K562 (cell line): ENCODE measurements at regions not wholly inside any gene's neighbourhood (a gene's known extent, or its start where the extent isn't known, plus 50 kb on each side); places are given as distances from the start of the nearest gene placed in this dataset.

Source experiments
- ATAC-seq: fragments of 200-7000 bp; cut with Tn5 transposase; 3 replicates; pipeline ENCODE4 v1.9.1; 2020; ENCODE audit warnings: moderate library complexity
- BruUV-seq: library from RNA; stranded (reverse); fragments of 400-500 nt; replicated peaks from 2 replicates; lab custom pipeline; 2021; lab: Mats Ljungman, UMichigan
- CTCF ChIA-PET: fragments of 300-600 bp; formaldehyde crosslinking; extraction: SDS; loops from one replicate; lab custom pipeline; 2021; ENCODE audit warnings: low intra/inter-chr PET ratio; lab: Yijun Ruan, JAX
- POLR2A ChIA-PET: fragments of 300-600, 350-650 bp; sonication (Branson Sonifier 250); formaldehyde crosslinking; extraction: SDS; loops from one replicate; lab custom pipeline; 2021; ENCODE audit warnings: antibody characterized with exemption, inconsistent platforms; lab: Yijun Ruan, JAX
- DNase-seq, 4 experiments: peaks; one replicate each; pipeline versions ENCODE4 v3.0.0 to v3.0.0-alpha.2; 2011 to 2018; ENCODE audit warnings: low spot score in 3 of 4, mixed read lengths in 3 of 4; ENCODE audit errors: extremely low read depth in 1 of 4
- FAIRE-seq: peaks from 2 replicates; lab custom pipeline; 2011; peaks lifted over from hg19 to GRCh38; lab: Jason Lieb, UNC
- H2AFZ ChIP-seq: 2 replicates; pipeline ENCODE4 v1.6.0; 2011; ENCODE audit warnings: low read depth, low read length, control low read depth, inconsistent platforms
- H3K27ac ChIP-seq: fragments of 200-600 bp; 3 replicates; pipeline ENCODE4 v1.8.0; 2011; ENCODE audit warnings: low read depth, mild to moderate bottlenecking, control low read depth, inconsistent platforms, low read length, moderate library complexity, mixed read lengths; ENCODE audit errors: extremely low read depth
- H3K27me3 ChIP-seq, 2 experiments: fragments of 300-600 bp in 1 of 2; 2 replicates in 1 of 2; 3 replicates in 1 of 2; pipeline versions ENCODE4 v1.6.0 to v1.8.0; 2011; ENCODE audit warnings: inconsistent platforms in 2 of 2, low read length in 2 of 2, mild to moderate bottlenecking in 1 of 2, mixed read lengths in 1 of 2, moderate library complexity in 1 of 2; ENCODE audit not compliant: control insufficient read depth in 2 of 2, insufficient read depth in 2 of 2
- H3K36me3 ChIP-seq: fragments of 300-600 bp; 3 replicates; pipeline ENCODE4 v1.8.0; 2011; ENCODE audit warnings: mild to moderate bottlenecking, low read length, inconsistent platforms; ENCODE audit not compliant: control insufficient read depth, insufficient read depth
- H3K4me1 ChIP-seq, 2 experiments: fragments of 200-600 bp in 1 of 2; replicated peaks in 1 of 2; 2 replicates in 1 of 2; 3 replicates in 1 of 2; pipeline versions ENCODE4 v1.5.1 to v1.8.0; 2011; ENCODE audit warnings: inconsistent platforms in 2 of 2, low read length in 2 of 2, mild to moderate bottlenecking in 1 of 2, mixed read lengths in 1 of 2, moderate library complexity in 1 of 2; ENCODE audit not compliant: control insufficient read depth in 2 of 2, insufficient read depth in 2 of 2
- H3K4me2 ChIP-seq: 2 replicates; pipeline ENCODE4 v1.6.1; 2011; ENCODE audit warnings: low read length, control low read depth, inconsistent platforms, mixed read lengths; ENCODE audit not compliant: insufficient read depth
- H3K4me3 ChIP-seq: fragments of 200-600 bp; sonication (generic), shearing (Covaris generic); 2 replicates; pipeline ENCODE4 v1.5.1; 2016; ENCODE audit warnings: control low read depth, inconsistent platforms
- H3K79me2 ChIP-seq: fragments of 200-600 bp; 3 replicates; pipeline ENCODE4 v1.8.0; 2011; ENCODE audit warnings: low read length, inconsistent platforms; ENCODE audit not compliant: control insufficient read depth, insufficient read depth
- H3K9ac ChIP-seq, 2 experiments: 2 replicates each; pipeline versions ENCODE4 v1.6.0 to v1.6.1; 2011; ENCODE audit warnings: low read depth in 2 of 2, low read length in 2 of 2, control low read depth in 1 of 2, inconsistent platforms in 1 of 2, mild to moderate bottlenecking in 1 of 2, mixed read lengths in 1 of 2; ENCODE audit not compliant: insufficient read depth in 1 of 2
- H3K9me1 ChIP-seq: one replicate; pipeline ENCODE4 v1.6.0; 2011; ENCODE audit warnings: inconsistent platforms, mild to moderate bottlenecking, low read length, moderate library complexity; ENCODE audit not compliant: control insufficient read depth, insufficient read depth
- H3K9me3 ChIP-seq: replicated peaks from 2 replicates; pipeline ENCODE4 v1.5.1; 2011; ENCODE audit warnings: low read depth, low read length, inconsistent platforms; ENCODE audit not compliant: control insufficient read depth, insufficient read depth
- H4K20me1 ChIP-seq: replicated peaks from 2 replicates; pipeline ENCODE4 v1.6.1; 2011; ENCODE audit warnings: low read length, inconsistent platforms, mixed read lengths; ENCODE audit not compliant: control insufficient read depth, insufficient read depth
- COPS2 ChIP-seq: fragments of 450-650 bp; conservative IDR thresholded peaks from 2 replicates; pipeline ENCODE4 v1.6.1; 2016; ENCODE audit warnings: mild to moderate bottlenecking, moderate library complexity
- DNMT1 ChIP-seq: fragments of 450-650 bp; IDR thresholded peaks from 2 replicates; pipeline ENCODE4 v1.6.1; 2016; ENCODE audit warnings: antibody characterized with exemption, mild to moderate bottlenecking
- FUS ChIP-seq: fragments of 200-400 bp; formaldehyde crosslinking; optimal IDR thresholded peaks from 2 replicates; pipeline ENCODE3; 2017; ENCODE audit warnings: low read depth, low read length
- HDAC2 ChIP-seq: fragments of 450-650 bp; IDR thresholded peaks from 2 replicates; pipeline ENCODE4 v1.6.1; 2016; ENCODE audit warnings: mild to moderate bottlenecking
- LCOR ChIP-seq: sonication (generic); formaldehyde crosslinking; IDR thresholded peaks from 2 replicates; pipeline ENCODE4 v1.8.0; 2022; ENCODE audit warnings: mild to moderate bottlenecking, missing genetic modification reagents
- NFE2L1 ChIP-seq: fragments of 450-650 bp; IDR thresholded peaks from 2 replicates; pipeline ENCODE4 v1.6.1; 2016; ENCODE audit warnings: missing genetic modification characterization, low read depth, mild to moderate bottlenecking, missing compliant biosample characterization, moderate library complexity, borderline replicate concordance
- NFIC ChIP-seq: fragments of 450-650 bp; IDR thresholded peaks from 2 replicates; pipeline ENCODE4 v1.6.1; 2017; ENCODE audit warnings: mild to moderate bottlenecking, inconsistent platforms
- PCBP1 ChIP-seq: fragments of 200-400 bp; formaldehyde crosslinking; IDR thresholded peaks from 2 replicates; pipeline ENCODE4 v1.6.1; 2018; ENCODE audit warnings: mild to moderate bottlenecking, low read depth, low read length; ENCODE audit not compliant: poor library complexity, severe bottlenecking
- PHB ChIP-seq: fragments of 250-450 bp; sonication (Bioruptor Pico); IDR thresholded peaks from 2 replicates; pipeline ENCODE4 v1.5.0; 2021
- PPARD ChIP-seq: fragments of 250-450 bp; sonication (Bioruptor Pico); IDR thresholded peaks from 2 replicates; pipeline ENCODE4 v1.8.0; 2022; ENCODE audit warnings: inconsistent platforms, mild to moderate bottlenecking, moderate library complexity
- PRMT5 ChIP-seq: sonication (generic); formaldehyde crosslinking; IDR thresholded peaks from 2 replicates; pipeline ENCODE4 v1.5.0; 2020; ENCODE audit warnings: missing genetic modification reagents
- TAF1 ChIP-seq: IDR thresholded peaks from 2 replicates; pipeline ENCODE4 v1.6.1; 2011; ENCODE audit warnings: mild to moderate bottlenecking, low read length, moderate library complexity; ENCODE audit not compliant: insufficient read depth, control insufficient read depth, severe bottlenecking; ENCODE audit errors: extremely low read depth
- TAF9B ChIP-seq: fragments of 450-650 bp; IDR thresholded peaks from 2 replicates; pipeline ENCODE4 v1.6.1; 2018; ENCODE audit warnings: mild to moderate bottlenecking; ENCODE audit not compliant: partially characterized antibody
- TARDBP ChIP-seq: fragments of 450-650 bp; IDR thresholded peaks from 2 replicates; pipeline ENCODE4 v1.6.1; 2016
- ZNF41 ChIP-seq: fragments of 250-450 bp; sonication (Bioruptor Pico); conservative IDR thresholded peaks from 2 replicates; pipeline ENCODE4 v1.4.0; 2020; ENCODE audit warnings: mild to moderate bottlenecking
- ZNF436 ChIP-seq: fragments of 250-450, 450-650 bp; sonication (Bioruptor Pico); formaldehyde crosslinking; IDR thresholded peaks from 2 replicates; pipeline ENCODE4 v1.7.0; 2020; ENCODE audit warnings: mild to moderate bottlenecking
- ZNF586 ChIP-seq: fragments of 450-650 bp; formaldehyde crosslinking; conservative IDR thresholded peaks from 2 replicates; pipeline ENCODE4 v1.4.0; 2020; ENCODE audit warnings: mild to moderate bottlenecking, moderate library complexity
- WGBS: fragments of 100-300 bp; shearing (Covaris generic); methylation state at CpG from one replicate; pipeline ENCODE4 v1.1.6; 2016; ENCODE audit warnings: low coverage, mixed read lengths; ENCODE audit not compliant: insufficient coverage; ENCODE audit errors: missing lambda C conversion rate; 5-methylcytosine and 5-hydroxymethylcytosine counted together
- in situ Hi-C: fragments of 300-500 bp; cut with MboI; formaldehyde crosslinking; loops from 4 replicates; pipeline ENCODE4 v1.15.0; 2018; ENCODE audit warnings: inconsistent platforms, mixed read lengths
- intact Hi-C: fragments of 100-400 bp; cut with micrococcal nuclease; formaldehyde crosslinking; loops from 2 replicates; pipeline ENCODE4 v1.14.2; 2022
- TF ChIP-seq, protein P1 (sequence below): sonication (generic); formaldehyde crosslinking; IDR thresholded peaks from 2 replicates; pipeline ENCODE4 v1.8.0; 2022; ENCODE audit warnings: missing genetic modification reagents, mild to moderate bottlenecking, borderline replicate concordance

GRCh38 chr5:128596071-128596470 lies 58.0 kb upstream of the FBN2 start:
- H3K4me2 ChIP-seq, result no peak overlapping the region
- no peaks in the 10 kb centered on the region for H3K9me1 ChIP-seq
- H2AFZ ChIP-seq, result no peak overlapping the region
- CTCF ChIA-PET, result no interaction called here
- no peak overlapping the region for H3K4me3 ChIP-seq
- no peak for TF ChIP-seq HDAC2
- 0 out of 2 replicates have a peak, but pooled peaks have one; percentile 12 for TF ChIP-seq NFIC
- TF ChIP-seq, all 486 proteins: peak for 1
- no peaks in the 10 kb centered on the region for H3K9me3 ChIP-seq
- DNase-seq, result no peak
- H3K27me3 ChIP-seq, result no peaks in the 10 kb centered on the region
- intact Hi-C loops (no loop called here), in situ Hi-C loops (no loop called here)
- BruUV-seq, result no TSS peak
- 3% methylated on average over 4 of the region's 4 CpGs for WGBS
- no peak overlapping the region for H3K27ac ChIP-seq
- no peaks in the 10 kb centered on the region for H3K4me1 ChIP-seq
- H4K20me1 ChIP-seq, result no peaks in the 10 kb centered on the region
- no peaks in the 10 kb centered on the region for H3K79me2 ChIP-seq
- no peak for FAIRE-seq
- no peak for ATAC-seq
- POLR2A ChIA-PET, result interaction anchor here (1.1 kb wide), 1 partner anchor 24 kb away, joined by 3 read pairs; no protein-coding TSS in a partner anchor
- no peaks in the 10 kb centered on the region for H3K36me3 ChIP-seq
- H3K9ac ChIP-seq, result no peak overlapping the region

DNA sequence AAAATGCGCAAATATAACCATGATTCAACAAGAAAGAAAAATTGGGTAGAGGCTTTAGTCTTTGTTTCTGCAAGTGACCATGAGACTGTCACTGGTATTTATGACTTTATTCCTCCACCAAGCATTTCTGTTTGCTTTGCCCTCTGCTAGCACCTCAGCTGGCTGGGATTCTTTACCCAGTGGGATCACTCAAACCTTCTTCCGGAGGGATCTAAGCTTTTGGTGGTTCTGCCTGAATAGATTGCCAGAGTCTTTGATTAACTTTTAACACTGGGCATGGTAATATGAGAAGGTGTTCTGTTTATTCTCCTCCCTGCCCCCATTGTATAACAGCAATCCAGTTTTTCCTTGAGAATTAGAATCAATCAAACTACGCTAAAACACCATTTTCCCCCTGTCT lies 59.1 kb upstream of the FBN2 start:
- ATAC-seq (no peak), DNase-seq (no peak), FAIRE-seq (no peak)
- BruUV-seq, result no TSS peak
- no peak overlapping the region for H3K4me2 ChIP-seq
- intact Hi-C loops, result no loop called here
- H3K9me1 ChIP-seq, result no peaks in the 10 kb centered on the region
- ChIA-PET POLR2A (no interaction called here), CTCF (no interaction called here)
- H4K20me1 ChIP-seq, result no peaks in the 10 kb centered on the region
- WGBS, result 5% methylated on average over 3 of the region's 3 CpGs
- no peak overlapping the region for H3K4me3 ChIP-seq
- H3K9me3 ChIP-seq, result no peaks in the 10 kb centered on the region
- in situ Hi-C loops, result no loop called here
- H3K27me3 ChIP-seq, result no peaks in the 10 kb centered on the region
- no peaks in the 10 kb centered on the region for H3K4me1 ChIP-seq
- no peak overlapping the region for H2AFZ ChIP-seq
- H3K9ac ChIP-seq, result no peak overlapping the region
- no peak overlapping the region for H3K27ac ChIP-seq
- H3K36me3 ChIP-seq, result no peaks in the 10 kb centered on the region
- H3K79me2 ChIP-seq, result no peaks in the 10 kb centered on the region
- TF ChIP-seq ZNF586 (CRISPR knock-in tag) (no peak), ZNF41 (no peak), PPARD (no peak), PCBP1 (no peak), DNMT1 (no peak), ZNF436 (CRISPR knock-in tag) (no peak), TAF1 (no peak), PHB (no peak), LCOR (no peak), NFE2L1 (tag) (no peak), PRMT5 (CRISPR knock-in tag) (no peak), FUS (no peak), TAF9B (no peak), TARDBP (no peak), COPS2 (no peak)
- TF ChIP-seq, protein P1, sequence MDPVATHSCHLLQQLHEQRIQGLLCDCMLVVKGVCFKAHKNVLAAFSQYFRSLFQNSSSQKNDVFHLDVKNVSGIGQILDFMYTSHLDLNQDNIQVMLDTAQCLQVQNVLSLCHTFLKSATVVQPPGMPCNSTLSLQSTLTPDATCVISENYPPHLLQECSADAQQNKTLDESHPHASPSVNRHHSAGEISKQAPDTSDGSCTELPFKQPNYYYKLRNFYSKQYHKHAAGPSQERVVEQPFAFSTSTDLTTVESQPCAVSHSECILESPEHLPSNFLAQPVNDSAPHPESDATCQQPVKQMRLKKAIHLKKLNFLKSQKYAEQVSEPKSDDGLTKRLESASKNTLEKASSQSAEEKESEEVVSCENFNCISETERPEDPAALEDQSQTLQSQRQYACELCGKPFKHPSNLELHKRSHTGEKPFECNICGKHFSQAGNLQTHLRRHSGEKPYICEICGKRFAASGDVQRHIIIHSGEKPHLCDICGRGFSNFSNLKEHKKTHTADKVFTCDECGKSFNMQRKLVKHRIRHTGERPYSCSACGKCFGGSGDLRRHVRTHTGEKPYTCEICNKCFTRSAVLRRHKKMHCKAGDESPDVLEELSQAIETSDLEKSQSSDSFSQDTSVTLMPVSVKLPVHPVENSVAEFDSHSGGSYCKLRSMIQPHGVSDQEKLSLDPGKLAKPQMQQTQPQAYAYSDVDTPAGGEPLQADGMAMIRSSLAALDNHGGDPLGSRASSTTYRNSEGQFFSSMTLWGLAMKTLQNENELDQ (CRISPR knock-in tag), result no peak
